ENCODE measurements at regions not wholly inside any gene's neighbourhood (a gene's known extent, or its start where the extent isn't known, plus 50 kb on each side); places are given as distances from the start of the nearest gene placed in this dataset.
A peak's percentile ranks its signal among the peaks of the same experiment; 100 is the strongest.

- DNase-seq, result no peak
Measured at GRCh38 chr1:163664671-163665335, 343.0 kb downstream of the NUF2 start.

DNA sequence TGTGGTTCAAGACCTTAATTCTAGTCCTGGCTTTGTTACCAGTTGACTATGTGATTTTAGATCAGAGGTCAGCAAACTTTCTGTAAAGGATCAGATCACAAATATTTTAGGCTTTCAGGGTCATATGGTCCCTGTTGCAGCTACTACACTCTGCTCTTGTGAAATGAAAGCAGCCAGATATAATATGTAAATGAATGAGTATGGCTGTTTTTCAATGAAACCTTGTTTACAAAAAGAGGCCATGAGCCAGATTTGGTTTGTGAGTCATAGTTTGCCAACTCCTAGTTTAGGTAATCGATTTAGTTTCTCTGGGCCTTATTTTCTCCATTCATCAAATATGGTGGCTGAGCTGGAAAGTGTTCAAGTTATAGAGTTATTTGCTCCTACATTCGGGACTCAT lies 346.7 kb downstream of the NUF2 start:
- no peak for DNase-seq

DNA sequence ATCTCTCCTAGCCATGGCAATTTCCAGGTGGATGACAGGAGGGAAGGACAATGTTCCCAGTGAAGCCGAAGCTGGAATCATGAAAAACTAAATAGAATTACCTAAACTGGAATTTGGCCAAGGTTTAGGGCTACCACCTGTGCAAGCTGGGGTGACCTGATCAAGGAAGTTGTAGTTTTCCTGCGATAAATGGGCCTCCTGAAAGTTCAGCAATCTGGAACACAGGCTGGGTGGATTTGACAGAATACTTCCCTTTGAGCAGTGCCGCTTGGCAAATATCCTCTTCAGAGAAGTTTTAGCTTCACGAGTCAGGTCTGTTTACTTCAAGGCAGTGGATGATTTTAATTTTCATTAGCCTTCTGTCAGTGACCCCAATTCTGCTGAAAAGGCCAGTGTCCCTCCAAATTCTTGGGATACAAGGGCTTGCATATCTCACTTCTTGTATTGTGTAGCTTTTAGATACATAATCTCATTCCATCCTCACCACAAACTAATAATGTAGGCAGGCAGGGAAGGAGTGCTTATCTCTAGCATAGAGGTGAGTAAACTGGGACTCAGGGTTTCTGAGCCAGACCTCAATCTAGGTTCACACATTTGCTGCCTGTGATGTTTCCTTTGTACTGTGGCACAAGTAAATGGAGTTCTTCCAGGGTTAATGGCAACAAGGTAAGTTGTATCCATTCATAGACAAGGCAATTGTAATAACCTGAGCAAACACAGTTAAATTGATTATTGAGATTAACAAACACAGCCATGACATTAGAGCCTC lies 349.4 kb downstream of the NUF2 start:
- no peak for DNase-seq

DNA sequence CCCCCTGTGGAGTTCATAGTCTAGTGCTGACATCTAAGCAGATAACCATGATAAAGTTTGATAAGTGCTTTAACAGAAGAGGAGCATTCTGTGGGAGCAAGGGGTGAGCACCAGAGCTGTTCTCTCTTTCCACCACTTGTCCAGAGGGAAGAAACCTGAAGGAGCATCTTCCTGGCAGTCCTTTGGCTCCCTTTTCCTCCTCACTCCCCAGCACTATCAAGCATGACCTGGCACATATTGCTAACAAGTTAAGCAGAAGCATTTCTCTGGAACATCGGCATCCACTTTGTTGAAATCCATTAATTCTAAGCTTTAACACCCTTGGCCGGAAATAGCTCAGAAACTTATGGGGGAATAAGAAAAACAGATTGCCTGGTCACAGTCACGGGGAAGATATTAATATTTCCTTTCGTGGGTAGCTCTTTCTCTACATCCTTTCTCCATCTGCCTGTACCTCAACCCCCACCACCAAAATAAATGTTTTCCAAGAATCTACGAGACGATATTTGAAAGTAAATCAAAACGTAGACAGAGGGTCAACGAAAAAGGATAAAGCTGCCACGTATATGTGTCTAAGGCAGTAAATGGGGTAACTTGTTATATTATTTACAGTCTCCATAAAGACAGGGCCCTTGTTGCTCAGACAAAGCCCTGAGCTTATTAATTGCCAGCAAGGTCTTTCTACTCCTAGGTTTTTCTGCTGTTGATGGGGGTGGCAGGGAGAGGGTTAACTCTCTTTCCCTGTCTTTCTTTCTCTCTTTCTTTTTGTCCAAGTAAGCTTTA lies 351.4 kb downstream of the NUF2 start:
- peak; percentile 6 for DNase-seq

DNA sequence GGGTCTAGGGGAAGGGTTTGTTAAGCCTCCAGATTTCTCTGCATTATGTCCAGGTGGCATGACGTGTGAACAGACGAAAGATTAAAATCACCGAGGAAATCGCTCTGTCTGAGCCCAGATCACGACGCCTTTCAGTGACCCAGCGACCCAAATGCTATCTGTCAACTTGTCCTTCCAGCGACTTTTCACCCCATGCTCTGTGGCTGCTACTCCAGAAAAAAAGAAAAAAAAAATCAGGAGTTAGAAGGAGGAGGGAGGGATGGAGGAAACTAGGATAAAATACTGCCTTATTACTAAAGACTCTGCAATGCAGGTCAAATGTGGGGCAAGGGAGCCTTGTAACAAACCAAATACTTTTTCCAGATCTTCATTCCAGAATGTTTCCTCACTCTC lies 352.0 kb downstream of the NUF2 start:
- peak; percentile 24 for DNase-seq

DNA sequence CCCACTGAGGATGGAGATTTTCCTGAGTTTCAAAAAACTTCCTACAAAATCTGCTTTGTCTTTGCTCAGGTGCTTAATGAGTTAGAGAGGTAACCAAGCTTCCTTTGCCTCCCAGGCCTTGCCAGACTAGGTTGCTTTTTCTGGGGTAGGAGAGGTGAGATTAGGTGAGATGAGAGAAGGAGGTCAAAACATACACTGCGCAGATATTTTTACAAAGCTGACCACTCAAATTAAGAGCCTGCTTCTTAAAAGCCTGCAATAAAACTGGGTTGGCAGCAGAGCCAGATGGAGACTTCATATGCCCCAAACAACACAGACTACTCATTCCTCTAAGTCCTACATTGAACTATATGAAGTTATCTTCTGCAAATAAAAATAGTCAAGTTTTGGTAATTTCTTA lies 352.5 kb downstream of the NUF2 start:
- peak; percentile 7 for DNase-seq

GRCh38 chr1:163684785-163685184 lies 363.0 kb downstream of the NUF2 start:
- DNase-seq, result no peak

DNA sequence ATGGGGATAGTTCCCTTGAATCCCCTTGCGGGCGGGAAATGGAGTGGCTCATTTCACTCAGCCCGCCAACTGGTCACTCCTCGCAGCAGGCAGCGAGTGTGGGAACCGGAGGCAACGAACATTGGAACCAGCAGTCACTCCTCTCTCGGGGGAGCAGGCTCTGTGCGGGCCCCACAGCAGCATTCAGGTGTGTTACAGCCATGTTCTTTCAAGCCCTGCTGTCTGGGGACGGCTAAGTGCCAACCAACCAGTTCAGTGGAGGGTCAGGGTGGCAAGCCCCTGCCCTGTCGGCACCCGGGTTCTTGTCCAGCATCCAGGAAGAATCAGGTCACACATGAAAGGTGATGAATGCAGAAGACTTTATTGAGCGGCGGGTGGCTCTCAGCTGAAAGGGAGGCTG lies 370.5 kb downstream of the NUF2 start:
- DNase-seq, result no peak

- no peak for DNase-seq
Measured at GRCh38 chr1:163697137-163697536, 375.4 kb downstream of the NUF2 start.

GRCh38 chr1:163701783-163702374 lies 380.1 kb downstream of the NUF2 start:
- DNase-seq, result no peak

DNA sequence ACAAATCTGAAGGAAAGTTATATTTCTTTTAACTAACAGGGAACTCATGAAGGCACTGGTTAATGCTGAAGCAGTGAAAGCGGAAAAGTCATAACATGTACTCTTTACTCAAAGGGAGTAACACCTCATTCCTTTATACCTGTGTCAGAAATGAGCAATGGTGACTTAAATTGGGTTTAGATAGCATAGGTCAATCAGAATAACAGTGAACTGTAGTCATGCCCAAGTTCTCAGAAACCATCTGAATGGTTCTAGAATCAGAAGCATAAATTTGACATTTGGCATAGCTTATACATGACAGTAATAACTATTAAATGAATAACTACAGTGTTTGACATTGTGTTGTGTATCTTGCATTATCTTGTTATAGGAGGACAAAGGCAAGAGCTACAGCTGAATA lies 382.0 kb downstream of the NUF2 start:
- no peak for DNase-seq

GRCh38 chr1:163706915-163707314 lies 385.2 kb downstream of the NUF2 start:
- no peak for DNase-seq

DNA sequence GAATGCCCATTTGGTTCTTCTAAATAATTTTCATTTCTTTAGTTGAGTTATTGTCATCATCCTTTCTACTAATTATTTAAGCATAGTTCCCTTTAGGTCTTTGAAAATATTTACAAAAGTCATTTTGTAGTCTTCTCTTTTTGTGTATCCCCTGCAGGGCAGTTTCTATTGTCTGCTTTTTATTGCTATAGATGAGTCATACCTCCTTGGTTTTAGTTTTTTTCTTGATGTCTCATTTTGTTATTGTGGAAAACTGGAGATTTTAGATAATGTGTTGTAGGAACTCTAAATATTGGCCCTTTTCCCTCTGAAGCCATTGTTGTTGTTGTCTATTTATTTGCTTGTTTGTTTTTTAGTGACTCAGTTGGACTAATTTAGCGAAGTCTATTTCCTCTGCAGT lies 387.9 kb downstream of the NUF2 start:
- DNase-seq, result no peak

- DNase-seq, result no peak
Measured at GRCh38 chr1:163712321-163712720, 390.6 kb downstream of the NUF2 start.

DNA sequence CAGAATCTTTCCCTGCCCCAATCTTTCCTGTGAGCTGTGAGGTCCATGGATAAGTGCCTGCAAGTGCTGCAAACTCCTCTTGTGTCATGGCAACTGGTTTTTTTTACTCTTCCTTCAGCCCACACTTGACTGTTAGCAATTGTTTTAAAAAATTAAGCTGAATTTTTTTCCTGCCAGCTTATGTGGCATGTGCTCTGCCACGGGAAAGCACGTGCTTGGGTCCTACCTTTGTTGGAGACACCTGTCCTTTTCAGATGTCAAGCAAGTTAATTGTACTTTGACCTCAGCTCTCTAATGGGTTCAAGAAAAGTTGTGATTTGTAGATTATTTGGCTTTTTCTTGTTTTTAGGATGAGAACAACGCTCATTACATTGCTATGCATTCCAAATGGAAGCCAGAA lies 398.5 kb downstream of the NUF2 start:
- no peak for DNase-seq

GRCh38 chr1:163725551-163725950 lies 403.8 kb downstream of the NUF2 start:
- DNase-seq, result no peak

- peak; percentile 48 for DNase-seq
Measured at GRCh38 chr1:163730411-163730821, 408.7 kb downstream of the NUF2 start.

GRCh38 chr1:163737261-163737660 lies 415.5 kb downstream of the NUF2 start:
- no peak for DNase-seq

- DNase-seq, result no peak
Measured at GRCh38 chr1:163744301-163744887, 422.6 kb downstream of the NUF2 start.

- no peak for DNase-seq
Measured at GRCh38 chr1:163745204-163745603, 423.4 kb downstream of the NUF2 start.

DNA sequence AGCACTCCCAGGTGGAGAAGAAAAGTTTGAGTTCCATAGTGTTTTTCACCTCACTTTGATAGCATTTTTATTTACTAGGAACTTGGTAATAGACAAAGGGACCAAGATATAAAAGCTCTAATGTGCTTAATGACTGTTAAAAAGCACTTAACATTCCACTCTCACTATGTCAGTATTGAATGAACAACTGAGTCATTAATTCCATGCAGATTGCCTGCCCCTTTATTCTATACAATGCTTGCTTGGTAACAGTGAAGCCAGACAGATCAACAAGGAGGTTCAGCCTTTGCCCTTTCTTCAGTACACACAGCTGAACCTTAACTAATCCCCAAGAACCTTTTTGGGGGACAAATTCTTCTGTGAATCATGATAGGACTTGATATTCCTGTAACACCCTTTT lies 425.5 kb downstream of the NUF2 start:
- DNase-seq, result peak; percentile 15

- no peak for DNase-seq
Measured at GRCh38 chr1:163747855-163748254, 426.1 kb downstream of the NUF2 start.

Data from eye (tissue), 1 donor.